ENCODE measurements at regions not wholly inside any gene's neighbourhood (a gene's known extent, or its start where the extent isn't known, plus 50 kb on each side); places are given as distances from the start of the nearest gene placed in this dataset.
"Not testable (repeated sequence)": the region's sequence is repeated elsewhere in the genome, so short reads cannot be mapped to it uniquely, and the experiment has no call there.

DNA sequence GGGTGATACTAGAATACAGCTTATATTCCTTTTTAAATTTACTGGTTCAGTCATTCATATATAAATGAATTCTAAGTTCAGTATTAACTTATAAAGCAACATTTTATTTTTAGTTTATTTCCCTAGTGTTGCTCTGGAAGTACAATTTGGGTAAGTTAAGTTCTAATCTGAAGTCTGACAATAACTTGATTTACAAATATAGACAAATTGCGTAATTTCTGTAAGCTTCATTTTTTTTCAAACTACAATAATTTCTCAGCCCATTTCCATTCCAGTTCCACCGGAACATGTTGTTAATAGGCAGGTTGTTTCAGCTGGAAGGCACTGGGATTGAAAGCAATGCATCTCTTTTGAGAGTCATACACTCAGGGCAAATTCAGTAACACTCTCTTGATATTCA is 2000.7 kb downstream of the OLFM4 start:
- intact Hi-C loops (cut with DNase I) = no loop called here
- Histone ChIP-seq H3K27me3 (no peaks in the 10 kb centered on the region), H3K36me3 (replicated peaks in 1 of 2; ENCODE audit: insufficient read depth in 1 of 2, low read depth in 2 of 2) (no peaks in the 10 kb centered on the region), H3K4me1 (no peaks in the 10 kb centered on the region), H3K4me3 (no peak overlapping the region), H3K9me3 (peaks cover 0 to 5% (median 0%) of the 10 kb centered on the region in 3 donors), H3K27ac (no peak overlapping the region)
- 76 to 83% methylated on average over 2 of the region's 2 CpGs for WGBS, 2 donors
- ATAC-seq (no peak), DNase-seq (no peak)
- TF ChIP-seq POLR2A (IDR thresholded peaks at IDR 0.05) = no peak
- TF ChIP-seq, protein P1, sequence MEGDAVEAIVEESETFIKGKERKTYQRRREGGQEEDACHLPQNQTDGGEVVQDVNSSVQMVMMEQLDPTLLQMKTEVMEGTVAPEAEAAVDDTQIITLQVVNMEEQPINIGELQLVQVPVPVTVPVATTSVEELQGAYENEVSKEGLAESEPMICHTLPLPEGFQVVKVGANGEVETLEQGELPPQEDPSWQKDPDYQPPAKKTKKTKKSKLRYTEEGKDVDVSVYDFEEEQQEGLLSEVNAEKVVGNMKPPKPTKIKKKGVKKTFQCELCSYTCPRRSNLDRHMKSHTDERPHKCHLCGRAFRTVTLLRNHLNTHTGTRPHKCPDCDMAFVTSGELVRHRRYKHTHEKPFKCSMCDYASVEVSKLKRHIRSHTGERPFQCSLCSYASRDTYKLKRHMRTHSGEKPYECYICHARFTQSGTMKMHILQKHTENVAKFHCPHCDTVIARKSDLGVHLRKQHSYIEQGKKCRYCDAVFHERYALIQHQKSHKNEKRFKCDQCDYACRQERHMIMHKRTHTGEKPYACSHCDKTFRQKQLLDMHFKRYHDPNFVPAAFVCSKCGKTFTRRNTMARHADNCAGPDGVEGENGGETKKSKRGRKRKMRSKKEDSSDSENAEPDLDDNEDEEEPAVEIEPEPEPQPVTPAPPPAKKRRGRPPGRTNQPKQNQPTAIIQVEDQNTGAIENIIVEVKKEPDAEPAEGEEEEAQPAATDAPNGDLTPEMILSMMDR (IDR thresholded peaks at IDR 0.05) = no peak

DNA sequence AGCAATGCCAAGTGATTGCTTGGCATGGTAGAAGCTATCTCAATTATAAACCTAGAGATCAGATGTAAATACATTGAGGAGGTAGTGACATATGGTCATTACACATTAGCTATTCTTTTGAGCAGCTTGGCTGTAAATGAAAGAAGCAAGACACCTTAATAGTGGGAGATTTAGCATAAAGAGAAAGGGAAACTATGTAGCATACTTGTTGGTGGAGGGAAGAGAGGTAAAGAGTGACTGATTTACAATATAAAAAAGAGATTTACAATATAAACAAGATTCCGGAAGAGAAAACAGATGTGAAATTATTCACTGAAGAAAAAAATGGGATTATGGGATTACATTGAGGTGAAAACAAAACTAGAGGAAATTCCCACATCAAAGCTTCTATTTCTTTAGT is 2009.6 kb downstream of the OLFM4 start:
- H3K27me3 ChIP-seq = no peaks in the 10 kb centered on the region
- no peak overlapping the region for H3K4me3 ChIP-seq
- ATAC-seq (no peak), DNase-seq (no peak)
- 42 to 59% methylated on average over 1 of the region's 1 CpG for WGBS, 2 donors
- no peaks in the 10 kb centered on the region for H3K36me3 ChIP-seq (replicated peaks in 1 of 2; ENCODE audit: insufficient read depth in 1 of 2, low read depth in 2 of 2)
- no peaks in the 10 kb centered on the region for H3K4me1 ChIP-seq
- no peaks in the 10 kb centered on the region for H3K9me3 ChIP-seq
- intact Hi-C loops (cut with DNase I) = no loop called here
- no peak overlapping the region for H3K27ac ChIP-seq
- TF ChIP-seq POLR2A (IDR thresholded peaks at IDR 0.05) = no peak
- TF ChIP-seq, protein P1 (IDR thresholded peaks at IDR 0.05) = no peak

DNA sequence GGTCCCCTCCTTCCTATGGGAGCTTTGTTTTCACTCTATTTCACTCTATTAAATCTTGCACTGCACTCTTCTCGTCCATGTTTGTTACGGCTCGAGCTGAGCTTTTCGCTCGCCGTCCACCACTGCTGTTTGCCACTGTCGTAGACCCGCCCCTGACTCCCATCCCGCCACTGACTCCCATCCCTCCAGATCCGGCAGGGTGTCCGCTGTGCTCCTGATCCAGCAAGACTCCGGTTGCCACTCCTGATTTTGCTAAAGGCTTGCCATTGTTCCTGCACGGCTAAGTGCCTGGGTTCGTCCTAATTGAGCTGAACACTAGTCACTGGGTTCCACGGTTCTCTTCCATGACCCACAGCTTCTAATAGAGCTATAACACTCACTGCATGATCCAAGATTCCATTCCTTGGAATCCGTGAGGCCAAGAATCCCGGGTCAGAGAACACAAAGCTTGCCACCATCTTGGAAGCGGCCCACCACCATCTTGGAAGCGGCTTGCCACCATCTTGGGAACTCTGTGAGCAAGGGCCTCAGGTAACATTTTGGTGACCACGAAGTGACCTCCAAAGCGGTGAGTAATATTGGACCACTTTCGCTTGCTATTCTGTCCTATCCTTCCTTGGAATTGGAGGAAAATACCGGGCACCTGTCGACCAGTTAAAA is 2025.4 kb downstream of the OLFM4 start:
- H3K4me3 ChIP-seq; H3K4me1 ChIP-seq; H3K27ac ChIP-seq; H3K27me3 ChIP-seq; ATAC-seq; DNase-seq; intact Hi-C loops (cut with DNase I); H3K9me3 ChIP-seq; H3K36me3 ChIP-seq (replicated peaks in 1 of 2; ENCODE audit: insufficient read depth in 1 of 2, low read depth in 2 of 2): not testable (repeated sequence)
- WGBS, 2 donors = 92 to 95% methylated on average over 24 of the region's 24 CpGs

DNA sequence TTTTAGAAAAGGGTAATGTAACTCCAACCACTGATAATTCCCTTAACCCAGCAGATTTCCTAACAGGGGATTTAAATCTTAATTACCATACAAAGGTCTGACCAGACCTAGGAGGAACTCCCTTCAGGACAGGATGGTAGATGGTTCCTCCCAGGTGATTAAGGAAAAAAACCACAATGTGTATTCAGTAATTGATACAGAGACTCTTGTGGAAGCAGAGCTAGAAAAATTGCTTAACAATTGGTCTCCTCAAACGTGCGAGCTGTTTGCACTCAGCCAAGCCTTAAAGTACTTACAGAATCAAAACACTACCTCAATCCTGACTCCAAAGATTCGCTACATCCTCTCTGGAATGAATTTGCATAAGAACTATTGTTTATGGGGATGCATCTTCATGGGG is 2027.1 kb downstream of the OLFM4 start:
- H3K4me3 ChIP-seq; H3K9me3 ChIP-seq; H3K27ac ChIP-seq; H3K36me3 ChIP-seq (replicated peaks in 1 of 2; ENCODE audit: insufficient read depth in 1 of 2, low read depth in 2 of 2); intact Hi-C loops (cut with DNase I); ATAC-seq; H3K27me3 ChIP-seq; H3K4me1 ChIP-seq; DNase-seq: not testable (repeated sequence)
- 72 to 76% methylated on average over 3 of the region's 3 CpGs for WGBS, 2 donors

DNA sequence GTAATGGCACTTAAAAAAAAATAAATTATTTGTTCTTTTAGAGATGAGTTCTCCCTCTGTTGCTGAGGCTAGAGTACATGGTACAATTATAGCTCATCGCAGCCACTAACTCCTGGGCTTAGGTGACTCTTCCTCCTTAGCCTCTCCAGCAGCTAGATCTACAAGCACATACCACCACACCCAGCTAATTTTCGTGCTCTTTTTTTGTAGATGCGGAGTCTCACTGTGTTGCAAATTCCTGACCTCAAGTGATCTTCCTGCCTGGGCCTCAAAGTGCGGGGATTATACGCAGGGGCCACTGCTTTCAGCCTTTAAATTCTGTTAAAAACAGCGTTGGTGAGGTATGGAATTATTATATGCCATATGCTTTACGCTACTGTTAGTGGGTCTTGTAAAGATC is 2034.0 kb downstream of the OLFM4 start:
- Histone ChIP-seq H3K27ac (no peak overlapping the region), H3K4me1 (no peaks in the 10 kb centered on the region), H3K36me3 (replicated peaks in 1 of 2; ENCODE audit: insufficient read depth in 1 of 2, low read depth in 2 of 2) (no peaks in the 10 kb centered on the region), H3K27me3 (no peaks in the 10 kb centered on the region), H3K9me3 (no peaks in the 10 kb centered on the region), H3K4me3 (no peak overlapping the region)
- no peak for DNase-seq
- ATAC-seq = no peak
- intact Hi-C loops (cut with DNase I) = no loop called here
- TF ChIP-seq, protein P1 (IDR thresholded peaks at IDR 0.05) = no peak
- no peak for TF ChIP-seq POLR2A (IDR thresholded peaks at IDR 0.05)
- WGBS, 2 donors = 85 to 86% methylated on average over 7 of the region's 7 CpGs

DNA sequence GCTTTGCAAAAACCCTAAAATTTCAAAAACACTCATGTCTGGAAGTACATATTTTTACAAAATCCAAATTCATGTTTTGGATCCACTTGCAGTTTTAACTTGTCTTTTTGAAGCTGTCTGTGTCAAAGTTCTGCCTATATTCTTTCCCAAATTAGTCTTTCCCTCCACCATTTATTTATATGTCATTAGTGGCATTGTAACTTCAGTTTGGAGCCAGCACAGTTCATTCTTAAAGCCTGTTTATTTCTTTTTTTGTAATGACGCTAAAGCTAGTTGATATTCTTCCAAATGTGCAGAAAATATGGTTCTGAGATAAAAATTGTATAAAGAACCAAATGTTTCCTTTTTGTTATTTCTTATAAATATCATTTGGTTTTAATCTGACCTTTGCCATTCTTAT is 2039.3 kb downstream of the OLFM4 start:
- TF ChIP-seq POLR2A (IDR thresholded peaks at IDR 0.05) = no peak
- TF ChIP-seq, protein P1 (IDR thresholded peaks at IDR 0.05) = no peak
- 55 to 67% methylated on average over 1 of the region's 1 CpG for WGBS, 2 donors

More for the DNA sequence above, 2039.3 kb downstream of the OLFM4 start:
- Histone ChIP-seq H3K9me3 (no peaks in the 10 kb centered on the region), H3K4me3 (no peak overlapping the region), H3K27ac (no peak overlapping the region), H3K4me1 (no peaks in the 10 kb centered on the region), H3K36me3 (replicated peaks in 1 of 2; ENCODE audit: insufficient read depth in 1 of 2, low read depth in 2 of 2) (no peaks in the 10 kb centered on the region), H3K27me3 (no peaks in the 10 kb centered on the region)
- DNase-seq = no peak
- intact Hi-C loops (cut with DNase I) = no loop called here
- no peak for ATAC-seq
